Ovary (tissue), 7 donors: ENCODE measurements at regions not wholly inside any gene's neighbourhood (a gene's known extent, or its start where the extent isn't known, plus 50 kb on each side); places are given as distances from the start of the nearest gene placed in this dataset.

Source experiments
- DNase-seq, 5 donors: peaks; one replicate each; pipeline ENCODE4 v3.0.0-alpha.2; 2019 to 2020
- H3K27ac ChIP-seq, 2 donors: fragments of 200-600 bp; one replicate each; pipeline versions ENCODE4 v1.5.1 to v1.8.0; 2019 to 2022
- H3K27me3 ChIP-seq: fragments of 200-600 bp; one replicate; pipeline ENCODE4 v1.8.0; 2022
- H3K36me3 ChIP-seq: fragments of 200-600 bp; sonication (generic); one replicate; pipeline ENCODE4 v1.5.1; 2019
- H3K4me1 ChIP-seq: one replicate; pipeline ENCODE4 v1.8.1; 2013; ENCODE audit warnings: mild to moderate bottlenecking, moderate library complexity; ENCODE audit not compliant: insufficient read depth
- H3K4me3 ChIP-seq: fragments of 200-600 bp; sonication (generic); one replicate; pipeline ENCODE4 v1.5.1; 2017
- H3K9me3 ChIP-seq, 2 donors: fragments of 200-600 bp in 1 of 2; sonication (generic) in 1 of 2; one replicate each; pipeline versions ENCODE4 v1.5.1 to v1.8.1; 2013 to 2019; ENCODE audit warnings: mild to moderate bottlenecking in 1 of 2, moderate library complexity in 1 of 2
- CTCF ChIP-seq, 3 donors: fragments of 450-650 bp in 2 of 3; fragments of 200-600 bp in 1 of 3; IDR thresholded peaks; one replicate each; pipeline versions ENCODE4 v1.5.1 to v1.8.0; 2016 to 2022; ENCODE audit warnings: antibody characterized with exemption in 3 of 3, mild to moderate bottlenecking in 1 of 3
- EP300 ChIP-seq: sonication (generic); formaldehyde crosslinking; IDR thresholded peaks from one replicate; pipeline ENCODE4 v1.6.1; 2017; ENCODE audit warnings: antibody characterized with exemption
- POLR2A ChIP-seq: fragments of 450-650 bp; IDR thresholded peaks from one replicate; pipeline ENCODE4 v1.6.1; 2017; ENCODE audit warnings: antibody characterized with exemption, mild to moderate bottlenecking, moderate library complexity
- WGBS, 3 donors: extraction: QIAGEN DNeasy Blood & Tissue Kit in 1 of 3; methylation state at CpG; one replicate each; pipeline versions ENCODE4 v1.1.5 to v1.1.7; 2013 to 2017; 5-methylcytosine and 5-hydroxymethylcytosine counted together
- intact Hi-C, 4 donors: fragments of 100-400 bp; cut with DNase I; formaldehyde crosslinking; loops; one replicate each; pipeline versions ENCODE4 v1.11.0 to v1.15.1; 2022 to 2023
- donor health status: DM: no; HTN: no; CAD: no; lungs with moderate emphysema.
- donor health status: DM: no; HTN: no; CAD: no.
- donor health status: Bipolar disorder and iron deficiency.
- donor health status: DM: no; HTN: no; CAD: no.
- donor health status: DM: yes; HTN: yes; CAD: no.

- intact Hi-C loops: no loop called here
- TF ChIP-seq EP300 (no peak), CTCF (IDR thresholded peaks at IDR 0.05) (no peak), POLR2A (no peak)
- H3K4me3 ChIP-seq: no peak overlapping the region
- H3K9me3 ChIP-seq: no peaks in the 10 kb centered on the region
- H3K27me3 ChIP-seq: no peaks in the 10 kb centered on the region
- H3K27ac ChIP-seq: no peak overlapping the region
- no peaks in the 10 kb centered on the region for H3K4me1 ChIP-seq
- no peak for DNase-seq
- 55 to 59% (median 57%) methylated on average over 4 of the region's 4 CpGs for WGBS, 3 donors
- no peaks in the 10 kb centered on the region for H3K36me3 ChIP-seq
These were observed 60.5 kb upstream of the GAS1 start for GRCh38 chr9:87007711-87008366.

GRCh38 chr9:87008667-87009066, 61.4 kb upstream of the GAS1 start:
- Histone ChIP-seq H3K4me1 (peaks cover 2% of the 10 kb centered on the region), H3K27me3 (no peaks in the 10 kb centered on the region), H3K4me3 (no peak overlapping the region), H3K27ac (no peak overlapping the region), H3K36me3 (no peaks in the 10 kb centered on the region), H3K9me3 (no peaks in the 10 kb centered on the region)
- intact Hi-C loops: no loop called here
- no peak for DNase-seq
- WGBS, 3 donors: 40 to 44% (median 43%) methylated on average over 4 of the region's 4 CpGs
- TF ChIP-seq POLR2A: no peak
- TF ChIP-seq CTCF (IDR thresholded peaks at IDR 0.05): no peak
- no peak for TF ChIP-seq EP300

GRCh38 chr9:87010626-87011025, 63.3 kb upstream of the GAS1 start:
- H3K4me1 ChIP-seq: peaks cover 4% of the 10 kb centered on the region
- WGBS, 3 donors: 85 to 94% (median 89%) methylated on average over 3 of the region's 3 CpGs
- no peaks in the 10 kb centered on the region for H3K36me3 ChIP-seq
- no peak overlapping the region for H3K4me3 ChIP-seq
- H3K9me3 ChIP-seq: no peaks in the 10 kb centered on the region
- no peak overlapping the region for H3K27ac ChIP-seq
- DNase-seq: no peak
- intact Hi-C loops: no loop called here
- H3K27me3 ChIP-seq: no peaks in the 10 kb centered on the region
- no peak for TF ChIP-seq POLR2A
- no peak for TF ChIP-seq CTCF (IDR thresholded peaks at IDR 0.05)
- no peak for TF ChIP-seq EP300

- intact Hi-C loops: no loop called here
- TF ChIP-seq CTCF (IDR thresholded peaks at IDR 0.05): no peak
- TF ChIP-seq POLR2A: no peak
- no peak for TF ChIP-seq EP300
- WGBS, 3 donors: 96 to 97% (median 97%) methylated on average over 22 of the region's 22 CpGs
These were observed 64.2 kb upstream of the GAS1 start for GRCh38 chr9:87011551-87011950.

More at GRCh38 chr9:87011551-87011950, 64.2 kb upstream of the GAS1 start:
- Histone ChIP-seq H3K4me3 (no peak overlapping the region), H3K9me3 (no peaks in the 10 kb centered on the region), H3K36me3 (no peaks in the 10 kb centered on the region), H3K27me3 (no peaks in the 10 kb centered on the region), H3K27ac (no peak overlapping the region), H3K4me1 (peaks cover 4% of the 10 kb centered on the region)
- no peak for DNase-seq
